GM23248 (cell line): ENCODE measurements at regions not wholly inside any gene's neighbourhood (a gene's known extent, or its start where the extent isn't known, plus 50 kb on each side); places are given as distances from the start of the nearest gene placed in this dataset.

Source experiments
- DNase-seq: peaks from one replicate; pipeline ENCODE4 v3.0.0-alpha.2; 2015
- H2AFZ ChIP-seq: fragments of 200-600 bp; sonication (generic); 2 replicates; pipeline ENCODE4 v1.6.1; 2016; ENCODE audit warnings: antibody characterized with exemption
- H3F3A ChIP-seq: fragments of 200-600 bp; sonication (generic); 2 replicates; pipeline ENCODE4 v1.6.1; 2016; ENCODE audit warnings: mild to moderate bottlenecking, antibody characterized with exemption, mixed run types; ENCODE audit not compliant: insufficient read depth
- H3K27ac ChIP-seq: fragments of 200-600 bp; sonication (generic); 2 replicates; pipeline ENCODE4 v1.5.1; 2016; ENCODE audit warnings: mild to moderate bottlenecking
- H3K27me3 ChIP-seq: fragments of 200-600 bp; sonication (generic); replicated peaks from 2 replicates; pipeline ENCODE4 v1.6.1; 2016; ENCODE audit warnings: mild to moderate bottlenecking; ENCODE audit not compliant: insufficient read depth
- H3K36me3 ChIP-seq: fragments of 200-600 bp; sonication (generic); 2 replicates; pipeline ENCODE4 v1.6.1; 2016; ENCODE audit warnings: low read depth, mild to moderate bottlenecking
- H3K4me1 ChIP-seq: fragments of 200-600 bp; sonication (generic); 2 replicates; pipeline ENCODE4 v1.6.1; 2016; ENCODE audit warnings: mild to moderate bottlenecking; ENCODE audit not compliant: insufficient read depth
- H3K4me2 ChIP-seq: fragments of 200-600 bp; sonication (generic); one replicate; pipeline ENCODE4 v1.6.1; 2016; ENCODE audit warnings: mild to moderate bottlenecking; ENCODE audit not compliant: unreplicated experiment
- H3K4me3 ChIP-seq: fragments of 200-600 bp; sonication (generic); 2 replicates; pipeline ENCODE4 v1.5.1; 2016; ENCODE audit warnings: mild to moderate bottlenecking
- H3K79me2 ChIP-seq: fragments of 200-600 bp; sonication (generic); 2 replicates; pipeline ENCODE4 v1.6.1; 2016; ENCODE audit warnings: mild to moderate bottlenecking; ENCODE audit not compliant: insufficient read depth
- H3K9ac ChIP-seq: fragments of 200-600 bp; sonication (generic); 2 replicates; pipeline ENCODE4 v1.6.1; 2016; ENCODE audit warnings: mild to moderate bottlenecking
- H3K9me2 ChIP-seq: fragments of 200-600 bp; sonication (generic); 2 replicates; pipeline ENCODE4 v1.6.1; 2016; ENCODE audit warnings: mixed run types, mild to moderate bottlenecking, moderate library complexity; ENCODE audit not compliant: insufficient read depth
- H3K9me3 ChIP-seq: fragments of 200-600 bp; sonication (generic); one replicate; pipeline ENCODE4 v1.6.1; 2017; ENCODE audit warnings: low read depth
- H4K20me1 ChIP-seq: fragments of 200-600 bp; sonication (generic); 2 replicates; pipeline ENCODE4 v1.6.0; 2016; ENCODE audit not compliant: insufficient read depth
- EZH2 ChIP-seq: fragments of 200-600 bp; sonication (generic); IDR thresholded peaks from 2 replicates; pipeline ENCODE4 v1.6.1; 2018; ENCODE audit warnings: antibody characterized with exemption, mild to moderate bottlenecking; ENCODE audit not compliant: insufficient read depth, poor library complexity, severe bottlenecking
- EZH2phosphoT487 ChIP-seq: fragments of 200-600 bp; sonication (generic); IDR thresholded peaks from 2 replicates; pipeline ENCODE4 v1.6.1; 2018; ENCODE audit warnings: antibody characterized with exemption, moderate library complexity, mild to moderate bottlenecking, low read depth; ENCODE audit not compliant: insufficient read depth
- WGBS, 2 experiments: methylation state at CpG; one replicate each; pipeline ENCODE4 v1.1.6; 2015 to 2017; ENCODE audit warnings: low lambda C conversion rate in 2 of 2, low coverage in 1 of 2; ENCODE audit errors: missing lambda C conversion rate in 2 of 2; 5-methylcytosine and 5-hydroxymethylcytosine counted together
- in situ Hi-C: fragments of 300-500 bp; cut with MboI; formaldehyde crosslinking; loops from 2 replicates; pipeline ENCODE4 v1.15.0; 2020

DNA sequence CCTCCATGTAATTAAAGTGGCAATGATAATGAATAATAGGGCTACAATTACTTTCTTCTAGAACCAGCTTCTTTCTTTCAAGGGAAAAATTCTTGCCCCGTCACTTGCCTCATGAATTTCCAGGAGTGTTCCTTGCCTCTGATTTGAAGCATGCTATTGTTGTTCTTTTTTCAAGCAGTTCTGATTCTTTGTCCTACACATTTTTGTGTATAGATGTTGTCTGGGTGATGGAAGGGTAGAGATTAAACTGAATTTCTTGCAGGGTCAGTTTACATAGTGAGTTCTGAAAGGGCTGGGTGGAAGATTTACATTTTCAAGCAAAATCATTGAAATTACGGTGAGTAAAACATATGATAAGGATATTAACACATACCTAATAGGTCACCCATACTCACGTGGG is 107.0 kb upstream of the TENM3 start:
- Histone ChIP-seq H3K4me1 (no peaks in the 10 kb centered on the region), H3K9me3 (no peaks in the 10 kb centered on the region), H3K27ac (no peak overlapping the region), H4K20me1 (no peaks in the 10 kb centered on the region), H3K4me3 (no peak overlapping the region), H3K4me2 (no peak overlapping the region), H3K36me3 (no peaks in the 10 kb centered on the region), H3K9me2 (no peaks in the 10 kb centered on the region), H3F3A (no peaks in the 10 kb centered on the region), H2AFZ (no peak overlapping the region), H3K27me3 (no peaks in the 10 kb centered on the region; the same call in 1 of the 2 replicates), H3K79me2 (no peaks in the 10 kb centered on the region), H3K9ac (no peak overlapping the region)
- in situ Hi-C loops = no loop called here
- TF ChIP-seq EZH2 (no peak), EZH2phosphoT487 (no peak)
- WGBS, 2 experiments = 15 to 16% methylated on average over 3 of the region's 3 CpGs
- no peak for DNase-seq

GRCh38 chr4:182137343-182137742 is 105.9 kb upstream of the TENM3 start:
- Histone ChIP-seq H3F3A (no peaks in the 10 kb centered on the region), H3K9ac (no peak overlapping the region), H3K9me2 (no peaks in the 10 kb centered on the region), H2AFZ (no peak overlapping the region), H3K4me2 (no peak overlapping the region), H3K36me3 (no peaks in the 10 kb centered on the region), H4K20me1 (no peaks in the 10 kb centered on the region), H3K27me3 (peaks cover 5% of the 10 kb centered on the region; the same call in 1 of the 2 replicates), H3K4me3 (no peak overlapping the region), H3K27ac (no peak overlapping the region), H3K9me3 (no peaks in the 10 kb centered on the region), H3K4me1 (no peaks in the 10 kb centered on the region), H3K79me2 (no peaks in the 10 kb centered on the region)
- 17 to 18% methylated on average over 4 of the region's 4 CpGs for WGBS, 2 experiments
- TF ChIP-seq EZH2phosphoT487 = no peak
- no peak for TF ChIP-seq EZH2
- no peak for DNase-seq
- in situ Hi-C loops = no loop called here

DNA sequence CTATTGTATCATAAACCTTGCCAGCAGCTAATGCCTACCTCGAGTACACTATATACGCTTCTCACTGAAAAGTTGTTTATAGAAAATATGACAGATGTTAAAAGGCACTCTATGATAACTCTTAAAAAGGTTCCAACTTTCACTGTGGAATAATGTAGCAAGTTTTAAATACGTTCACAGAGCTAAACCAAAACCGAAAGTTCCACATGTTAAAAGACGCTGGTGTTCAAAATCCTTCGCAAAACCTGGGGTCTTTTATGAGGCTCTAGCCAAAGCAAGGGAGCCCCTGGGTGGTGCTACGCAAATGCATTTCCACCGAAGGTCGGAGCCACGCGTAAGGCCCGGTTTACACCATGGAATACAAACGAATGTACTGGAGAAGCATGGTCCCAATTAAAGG is 103.7 kb upstream of the TENM3 start:
- no peak for TF ChIP-seq EZH2
- TF ChIP-seq EZH2phosphoT487 = no peak
- H3K4me3 ChIP-seq = no peak overlapping the region
- H4K20me1 ChIP-seq = no peaks in the 10 kb centered on the region
- no peaks in the 10 kb centered on the region for H3K9me2 ChIP-seq
- H3K27me3 ChIP-seq = peaks cover 19% of the 10 kb centered on the region
- H2AFZ ChIP-seq = no peak overlapping the region
- no peak overlapping the region for H3K9ac ChIP-seq
- 29 to 36% methylated on average over 13 of the region's 13 CpGs for WGBS, 2 experiments
- no peaks in the 10 kb centered on the region for H3K79me2 ChIP-seq
- H3K4me1 ChIP-seq = no peaks in the 10 kb centered on the region
- no peak overlapping the region for H3K4me2 ChIP-seq
- no peaks in the 10 kb centered on the region for H3K36me3 ChIP-seq
- H3F3A ChIP-seq = no peaks in the 10 kb centered on the region
- H3K9me3 ChIP-seq = no peaks in the 10 kb centered on the region
- DNase-seq = no peak
- H3K27ac ChIP-seq = no peak overlapping the region
- in situ Hi-C loops = no loop called here

- no peak for DNase-seq
- no peak overlapping the region for H3K9ac ChIP-seq
- peaks cover 27% of the 10 kb centered on the region for H3K27me3 ChIP-seq
- TF ChIP-seq EZH2phosphoT487 = no peak
- TF ChIP-seq EZH2 = no peak
- WGBS, 2 experiments = 70 to 72% methylated on average over 16 of the region's 16 CpGs
- no peak overlapping the region for H3K4me2 ChIP-seq
- no peaks in the 10 kb centered on the region for H3K4me1 ChIP-seq
- no peaks in the 10 kb centered on the region for H3K9me3 ChIP-seq
- H3K4me3 ChIP-seq = no peak overlapping the region
- no peaks in the 10 kb centered on the region for H4K20me1 ChIP-seq
- H3K9me2 ChIP-seq = no peaks in the 10 kb centered on the region
- no peak overlapping the region for H3K27ac ChIP-seq
- in situ Hi-C loops = no loop called here
- no peaks in the 10 kb centered on the region for H3K79me2 ChIP-seq
- H2AFZ ChIP-seq = no peak overlapping the region
- no peaks in the 10 kb centered on the region for H3K36me3 ChIP-seq
- no peaks in the 10 kb centered on the region for H3F3A ChIP-seq
Observed at GRCh38 chr4:182140547-182140946, 102.7 kb upstream of the TENM3 start.

- TF ChIP-seq EZH2phosphoT487 = no peak
- no peak for TF ChIP-seq EZH2
- H3K79me2 ChIP-seq = no peaks in the 10 kb centered on the region
- no peak overlapping the region for H3K4me3 ChIP-seq
- WGBS, 2 experiments = 42% methylated on average over 26 of the region's 26 CpGs
- H3K27ac ChIP-seq = no peak overlapping the region
- H3K27me3 ChIP-seq = peaks cover 32% of the 10 kb centered on the region
- no peak overlapping the region for H3K4me2 ChIP-seq
- no peaks in the 10 kb centered on the region for H3K4me1 ChIP-seq
- no peaks in the 10 kb centered on the region for H3F3A ChIP-seq
- no peaks in the 10 kb centered on the region for H3K9me3 ChIP-seq
- H3K36me3 ChIP-seq = no peaks in the 10 kb centered on the region
- no peak overlapping the region for H3K9ac ChIP-seq
- H2AFZ ChIP-seq = no peak overlapping the region
- H4K20me1 ChIP-seq = no peaks in the 10 kb centered on the region
- no peaks in the 10 kb centered on the region for H3K9me2 ChIP-seq
- no peak for DNase-seq
- in situ Hi-C loops = no loop called here
Observed at GRCh38 chr4:182141061-182141460, 102.1 kb upstream of the TENM3 start.
